ENCODE measurements at regions not wholly inside any gene's neighbourhood (a gene's known extent, or its start where the extent isn't known, plus 50 kb on each side); places are given as distances from the start of the nearest gene placed in this dataset.

DNA sequence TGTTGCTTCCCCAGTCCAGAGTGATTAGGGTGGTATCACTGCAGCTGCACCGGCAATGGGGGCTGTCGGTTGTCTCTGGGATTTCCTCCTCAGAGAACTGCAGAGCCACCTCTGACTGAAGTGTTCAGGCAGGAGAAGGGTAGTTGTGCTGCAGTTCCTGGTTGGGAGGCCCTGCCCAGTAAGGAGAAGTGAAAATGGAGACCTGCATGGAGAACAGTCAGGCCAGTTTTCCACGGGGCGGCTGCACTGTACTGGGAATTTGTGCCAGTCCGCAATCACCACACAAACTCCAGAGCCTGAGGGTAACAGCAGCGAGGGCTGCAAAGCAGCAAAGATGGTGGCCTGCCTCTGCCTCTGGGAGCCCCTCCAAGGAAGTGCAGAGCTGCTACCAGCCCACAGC is 58.1 kb upstream of the CCDC190 start:
- no peaks in the 10 kb centered on the region for H3K9me3 ChIP-seq (replicated peaks)
- H3K27ac ChIP-seq: no peak overlapping the region
- DNase-seq: no peak
- H3K36me3 ChIP-seq: no peaks in the 10 kb centered on the region
- no peak overlapping the region for H3K4me3 ChIP-seq
- H3K4me1 ChIP-seq: no peaks in the 10 kb centered on the region
- H3K27me3 ChIP-seq: no peaks in the 10 kb centered on the region

DNA sequence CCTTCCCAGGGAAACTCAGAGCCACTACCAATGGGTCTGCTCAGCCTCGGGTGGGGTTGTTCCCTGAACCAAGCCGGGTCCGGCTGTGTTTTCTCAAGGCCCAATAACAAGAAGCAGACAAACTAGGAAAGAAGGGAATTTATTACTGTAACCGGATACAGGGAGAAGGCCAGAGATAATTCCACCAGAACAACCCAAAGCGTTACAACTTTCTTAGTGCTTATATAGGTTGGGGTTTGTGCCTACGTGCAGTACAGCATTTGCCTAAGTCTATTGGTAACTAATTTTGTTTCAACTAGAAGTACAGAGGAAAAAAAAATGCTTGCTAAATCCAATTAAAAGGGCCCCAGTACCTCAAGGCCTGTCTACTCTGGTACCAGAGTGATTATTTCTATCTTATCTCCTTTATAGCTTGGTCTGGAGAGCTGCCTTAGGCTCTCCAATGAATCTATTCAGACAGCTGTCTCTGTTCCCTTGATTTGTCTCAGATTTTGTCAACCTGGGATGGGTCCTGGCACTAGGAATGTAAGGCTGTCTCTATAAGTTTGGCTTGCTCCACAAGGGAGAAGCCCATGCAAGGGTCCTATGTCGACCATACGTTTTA is 57.3 kb upstream of the CCDC190 start:
- Histone ChIP-seq H3K27ac (no peak overlapping the region), H3K4me3 (no peak overlapping the region), H3K9me3 (replicated peaks) (no peaks in the 10 kb centered on the region), H3K36me3 (no peaks in the 10 kb centered on the region), H3K4me1 (no peaks in the 10 kb centered on the region), H3K27me3 (no peaks in the 10 kb centered on the region)
- DNase-seq: no peak

DNA sequence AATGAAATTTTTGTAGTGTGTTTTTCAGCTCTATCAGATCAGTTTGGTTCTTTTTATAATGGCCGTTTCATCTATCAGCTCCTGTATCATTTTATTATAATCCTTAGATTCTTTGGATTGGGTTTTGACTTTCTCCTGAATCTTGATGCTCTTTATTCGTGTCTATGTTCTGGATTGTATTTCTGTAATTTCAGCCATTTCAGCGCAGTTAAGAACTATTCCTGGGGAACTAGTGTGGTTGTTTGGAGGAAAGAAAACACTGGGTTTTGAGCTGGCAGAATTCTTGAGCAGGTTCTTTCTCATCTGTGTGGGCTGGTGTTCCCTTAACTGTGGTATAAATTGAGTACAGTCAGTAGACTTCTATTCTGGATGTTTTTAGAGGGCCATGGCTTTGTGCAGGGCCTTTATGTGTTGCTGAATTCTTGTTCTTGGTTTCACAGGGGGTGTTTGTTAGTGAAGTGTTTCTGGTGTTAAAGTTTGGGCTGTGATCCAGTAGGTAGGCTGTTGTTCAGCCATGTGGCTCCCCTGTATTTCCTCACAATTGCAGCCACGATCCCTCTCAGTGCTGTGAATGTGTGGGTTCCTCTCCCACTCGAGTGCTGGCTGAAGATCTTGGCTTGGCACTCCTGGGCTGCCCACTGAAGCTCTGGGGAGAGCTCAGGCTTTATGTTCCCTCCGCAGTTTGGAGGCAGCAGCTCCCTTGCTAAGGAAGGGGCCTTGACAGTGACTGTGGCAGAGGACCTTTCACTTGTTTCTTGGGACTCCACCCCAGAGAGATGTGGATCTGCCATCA is 56.0 kb upstream of the CCDC190 start:
- H3K4me3 ChIP-seq: no peak overlapping the region
- no peak for DNase-seq
- no peak overlapping the region for H3K27ac ChIP-seq
- no peaks in the 10 kb centered on the region for H3K27me3 ChIP-seq
- H3K4me1 ChIP-seq: no peaks in the 10 kb centered on the region
- H3K9me3 ChIP-seq (replicated peaks): peaks cover 4% of the 10 kb centered on the region
- no peaks in the 10 kb centered on the region for H3K36me3 ChIP-seq

DNA sequence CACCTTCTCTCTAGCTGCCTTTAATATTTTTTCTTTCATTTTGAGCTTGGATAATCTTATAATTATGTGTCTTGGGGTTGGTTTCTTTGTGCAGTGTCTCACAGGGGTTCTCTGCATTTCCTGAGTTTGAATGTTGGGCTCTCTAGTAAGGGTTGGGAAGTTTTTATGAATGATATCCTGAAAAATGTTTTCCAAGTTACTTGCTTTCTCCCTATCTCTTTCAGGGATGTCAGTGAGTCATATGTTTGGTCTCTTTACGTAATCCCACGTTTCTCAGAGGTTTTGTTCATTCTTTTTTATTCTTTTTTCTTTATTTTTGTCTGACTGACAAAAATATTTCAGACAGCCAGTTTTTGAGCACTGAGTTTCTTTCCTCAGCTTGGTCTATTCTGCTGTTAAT is 55.4 kb upstream of the CCDC190 start:
- Histone ChIP-seq H3K9me3 (replicated peaks) (peaks cover 4% of the 10 kb centered on the region), H3K27ac (no peak overlapping the region), H3K27me3 (no peaks in the 10 kb centered on the region), H3K36me3 (no peaks in the 10 kb centered on the region), H3K4me3 (no peak overlapping the region), H3K4me1 (no peaks in the 10 kb centered on the region)
- no peak for DNase-seq

DNA sequence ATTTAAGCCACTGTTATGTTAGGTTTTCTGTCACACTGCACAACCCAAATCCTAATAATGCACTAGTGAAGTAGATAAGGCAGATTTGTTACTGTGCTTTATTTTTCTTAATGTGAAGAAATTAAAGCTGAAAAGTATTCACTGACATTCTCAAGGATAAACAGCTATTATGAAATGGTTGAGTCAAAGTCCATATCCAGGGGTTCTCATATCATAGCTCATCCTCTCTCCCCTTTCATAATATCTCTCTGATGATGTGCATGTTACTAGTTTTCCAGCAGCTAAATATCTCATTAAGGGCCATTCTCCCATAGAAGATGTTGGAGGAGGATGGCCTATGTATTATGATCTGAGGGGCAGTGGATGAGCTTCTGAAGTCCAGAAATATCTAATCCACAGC is 53.6 kb upstream of the CCDC190 start:
- H3K4me3 ChIP-seq: no peak overlapping the region
- no peaks in the 10 kb centered on the region for H3K27me3 ChIP-seq
- no peak for DNase-seq
- no peak overlapping the region for H3K27ac ChIP-seq
- peaks cover 4% of the 10 kb centered on the region for H3K9me3 ChIP-seq (replicated peaks)
- no peaks in the 10 kb centered on the region for H3K36me3 ChIP-seq
- H3K4me1 ChIP-seq: no peaks in the 10 kb centered on the region

DNA sequence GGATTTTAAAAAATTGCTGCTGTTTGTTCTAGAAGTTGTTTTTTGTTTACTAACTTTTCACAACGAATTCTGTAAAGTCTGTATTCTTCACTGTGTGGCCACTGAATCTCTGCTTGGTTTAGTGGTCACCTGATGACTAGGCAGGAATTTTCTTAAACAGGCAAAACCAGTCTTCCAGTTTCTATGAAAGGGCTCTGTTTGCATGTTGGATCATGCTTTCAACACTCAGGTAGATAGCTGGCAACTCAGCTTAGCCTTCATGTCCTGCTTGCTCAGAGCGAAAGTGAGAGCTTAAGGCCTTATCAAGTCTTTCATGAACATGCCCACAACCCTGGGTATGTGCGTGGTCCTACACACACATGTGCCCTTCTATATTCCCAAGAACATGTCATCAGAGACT is 52.4 kb upstream of the CCDC190 start:
- Histone ChIP-seq H3K4me3 (no peak overlapping the region), H3K4me1 (no peaks in the 10 kb centered on the region), H3K9me3 (replicated peaks) (peaks cover 4% of the 10 kb centered on the region), H3K27ac (no peak overlapping the region), H3K27me3 (no peaks in the 10 kb centered on the region), H3K36me3 (no peaks in the 10 kb centered on the region)
- DNase-seq: no peak

DNA sequence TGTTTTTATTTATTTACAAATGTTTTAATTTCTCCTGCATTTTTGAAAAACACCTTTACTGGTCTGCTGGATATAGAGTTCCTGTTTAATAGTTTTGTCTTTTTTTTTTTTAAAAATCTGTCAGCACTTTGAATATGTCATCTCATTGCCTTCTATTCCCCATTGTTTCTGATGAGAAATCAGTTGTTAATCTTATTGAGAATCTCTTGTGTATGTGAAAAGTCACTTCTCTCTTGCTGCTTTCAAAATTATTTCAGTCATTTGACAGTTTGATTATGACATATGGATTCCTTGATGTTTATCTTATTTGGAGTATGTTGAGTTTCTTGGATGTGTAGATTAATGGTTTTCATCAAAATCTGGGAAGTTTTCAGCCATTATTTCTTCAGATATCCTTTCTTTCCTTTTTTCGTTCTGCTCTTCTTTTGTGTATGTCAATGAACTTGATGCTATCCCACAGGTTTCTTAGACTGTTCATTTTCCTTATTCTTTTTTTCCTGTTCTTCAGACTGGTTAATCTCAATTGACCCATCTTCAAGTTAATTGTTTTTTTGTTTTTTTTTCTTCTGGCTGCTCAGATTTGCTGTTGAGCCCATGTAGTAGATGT is 51.2 kb upstream of the CCDC190 start:
- Histone ChIP-seq H3K36me3 (no peaks in the 10 kb centered on the region), H3K27ac (no peak overlapping the region), H3K27me3 (no peaks in the 10 kb centered on the region), H3K9me3 (replicated peaks) (peaks cover 4% of the 10 kb centered on the region), H3K4me3 (no peak overlapping the region), H3K4me1 (no peaks in the 10 kb centered on the region)
- no peak for DNase-seq
